H1 (cell line): ENCODE measurements at regions not wholly inside any gene's neighbourhood (a gene's known extent, or its start where the extent isn't known, plus 50 kb on each side); places are given as distances from the start of the nearest gene placed in this dataset.

Experiments
- CTCF ChIA-PET: fragments of 300-600 bp; sonication (Branson Sonifier 250); formaldehyde crosslinking; loops from one replicate; lab custom pipeline; 2021; ENCODE audit not compliant: partially characterized antibody; lab: Charles Lee
- POLR2A ChIA-PET: fragments of 300-600 bp; sonication (Branson Sonifier 250); formaldehyde crosslinking; loops from one replicate; lab custom pipeline; 2021; ENCODE audit warnings: inconsistent platforms; ENCODE audit not compliant: partially characterized antibody; lab: Charles Lee
- DNase-seq, 2 experiments: peaks; one replicate each; pipeline versions ENCODE4 v3.0.0 to v3.0.0-alpha.2; 2010 to 2022; ENCODE audit warnings: low spot score in 2 of 2, low read depth in 1 of 2, mixed read lengths in 1 of 2
- FAIRE-seq: peaks from 2 replicates; lab custom pipeline; 2011; peaks lifted over from hg19 to GRCh38; lab: Jason Lieb, UNC
- H2AFZ ChIP-seq: 2 replicates; pipeline ENCODE4 v1.8.1; 2012; ENCODE audit warnings: low read length, inconsistent platforms
- H2AK5ac ChIP-seq: 2 replicates; pipeline ENCODE4 v1.6.1; 2013; ENCODE audit warnings: low read depth, low read length
- H2BK120ac ChIP-seq: replicated peaks from 2 replicates; pipeline ENCODE3; 2013; ENCODE audit warnings: low read depth, low read length, inconsistent platforms
- H2BK12ac ChIP-seq: 2 replicates; pipeline ENCODE4 v1.6.1; 2013; ENCODE audit warnings: low read depth, low read length
- H2BK15ac ChIP-seq: 2 replicates; pipeline ENCODE4 v1.6.1; 2013; ENCODE audit warnings: low read length
- H2BK20ac ChIP-seq: 2 replicates; pipeline ENCODE4 v1.6.1; 2013; ENCODE audit warnings: low read length
- H2BK5ac ChIP-seq: 2 replicates; pipeline ENCODE4 v1.6.1; 2013; ENCODE audit warnings: low read depth, low read length
- H3K14ac ChIP-seq: 2 replicates; pipeline ENCODE4 v1.6.1; 2013; ENCODE audit warnings: inconsistent platforms; ENCODE audit not compliant: insufficient read length
- H3K18ac ChIP-seq: 2 replicates; pipeline ENCODE4 v1.6.1; 2013; ENCODE audit warnings: low read length; ENCODE audit errors: extremely low read depth
- H3K23ac ChIP-seq: 2 replicates; pipeline ENCODE4 v1.6.1; 2013; ENCODE audit warnings: inconsistent platforms; ENCODE audit not compliant: insufficient read length
- H3K23me2 ChIP-seq: 2 replicates; pipeline ENCODE4 v1.6.1; 2013; ENCODE audit warnings: low read depth, low read length
- H3K27ac ChIP-seq: 2 replicates; pipeline ENCODE4 v1.6.1; 2011; ENCODE audit warnings: low read depth, low read length, inconsistent platforms
- H3K27me3 ChIP-seq, 4 experiments: replicated peaks in 1 of 4; 1 replicate in 1 of 4; 2 replicates in 3 of 4; pipeline versions ENCODE4 v1.6.1 to v1.8.1; 2011 to 2013; ENCODE audit warnings: low read length in 3 of 4, mild to moderate bottlenecking in 3 of 4, inconsistent platforms in 2 of 4, mixed read lengths in 2 of 4, moderate library complexity in 1 of 4; ENCODE audit not compliant: control insufficient read depth in 3 of 4, insufficient read depth in 3 of 4; ENCODE audit errors: extremely low read depth in 1 of 4
- H3K36me3 ChIP-seq, 4 experiments: 2 replicates each; pipeline versions ENCODE4 v1.6.1 to v1.8.1; 2011 to 2013; ENCODE audit warnings: mild to moderate bottlenecking in 4 of 4, low read length in 3 of 4, moderate library complexity in 2 of 4, control low read depth in 1 of 4, inconsistent platforms in 1 of 4; ENCODE audit not compliant: insufficient read depth in 4 of 4, control insufficient read depth in 2 of 4
- H3K4ac ChIP-seq: replicated peaks from 2 replicates; pipeline ENCODE3; 2013; ENCODE audit warnings: low read length, low read depth, mixed read lengths, inconsistent platforms; ENCODE audit not compliant: insufficient read length
- H3K4me1 ChIP-seq, 4 experiments: replicated peaks in 1 of 4; 1 replicate in 1 of 4; 2 replicates in 3 of 4; pipeline versions ENCODE4 v1.6.1 to v1.8.1; 2011 to 2013; ENCODE audit warnings: low read length in 3 of 4, inconsistent platforms in 2 of 4, mixed read lengths in 1 of 4; ENCODE audit not compliant: insufficient read depth in 4 of 4, control insufficient read depth in 3 of 4
- H3K4me2 ChIP-seq, 2 experiments: 2 replicates each; pipeline versions ENCODE4 v1.6.1 to v1.8.1; 2011 to 2013; ENCODE audit warnings: low read depth in 2 of 2, low read length in 2 of 2, control low read depth in 1 of 2, inconsistent platforms in 1 of 2, mild to moderate bottlenecking in 1 of 2; ENCODE audit not compliant: insufficient read depth in 1 of 2
- H3K4me3 ChIP-seq, 4 experiments: fragments of 200-600, 300-600 bp in 1 of 4; sonication (generic), shearing (Covaris generic), sonication (Bioruptor Twin) in 1 of 4; 2 replicates each; pipeline versions ENCODE4 v1.5.1 to v1.8.1; 2011 to 2016; ENCODE audit warnings: low read length in 4 of 4, low read depth in 3 of 4, control low read depth in 2 of 4, inconsistent platforms in 2 of 4, mild to moderate bottlenecking in 2 of 4, mixed read lengths in 1 of 4, moderate library complexity in 1 of 4; ENCODE audit not compliant: insufficient read depth in 2 of 4; ENCODE audit errors: extremely low read depth in 1 of 4
- H3K56ac ChIP-seq: replicated peaks from 2 replicates; pipeline ENCODE3; 2013; ENCODE audit warnings: low read depth, mild to moderate bottlenecking, mixed read lengths, low read length, inconsistent platforms; ENCODE audit not compliant: insufficient read length
- H3K79me1 ChIP-seq: 2 replicates; pipeline ENCODE4 v1.6.1; 2013; ENCODE audit warnings: low read depth, low read length, control low read depth
- H3K79me2 ChIP-seq, 2 experiments: 2 replicates each; pipeline versions ENCODE4 v1.6.1 to v1.8.1; 2012 to 2013; ENCODE audit warnings: low read length in 2 of 2, mild to moderate bottlenecking in 2 of 2, inconsistent platforms in 1 of 2; ENCODE audit not compliant: insufficient read depth in 2 of 2, control insufficient read depth in 1 of 2
- H3K9ac ChIP-seq, 4 experiments: replicated peaks in 1 of 4; 1 replicate in 1 of 4; 2 replicates in 3 of 4; pipeline versions ENCODE4 v1.6.1 to v1.8.1; 2011 to 2013; ENCODE audit warnings: low read depth in 3 of 4, low read length in 3 of 4, control low read depth in 2 of 4, mild to moderate bottlenecking in 2 of 4, moderate library complexity in 2 of 4, inconsistent platforms in 1 of 4; ENCODE audit errors: extremely low read depth in 1 of 4
- H3K9me3 ChIP-seq, 2 experiments: 2 replicates each; pipeline versions ENCODE4 v1.6.1 to v1.8.1; 2012 to 2013; ENCODE audit warnings: mild to moderate bottlenecking in 2 of 2, moderate library complexity in 2 of 2, control low read depth in 1 of 2, inconsistent platforms in 1 of 2, low read depth in 1 of 2, low read length in 1 of 2, mixed read lengths in 1 of 2; ENCODE audit not compliant: insufficient read depth in 2 of 2
- H4K20me1 ChIP-seq, 2 experiments: replicated peaks in 1 of 2; 2 replicates each; pipeline versions ENCODE3 to v1.8.1; 2011 to 2013; ENCODE audit warnings: inconsistent platforms in 2 of 2, low read length in 2 of 2, mild to moderate bottlenecking in 1 of 2; ENCODE audit not compliant: insufficient read depth in 2 of 2, control insufficient read depth in 1 of 2
- H4K5ac ChIP-seq: 2 replicates; pipeline ENCODE4 v1.6.1; 2013; ENCODE audit warnings: low read length, low read depth, mixed read lengths, inconsistent platforms; ENCODE audit not compliant: insufficient read length
- H4K8ac ChIP-seq: 2 replicates; pipeline ENCODE4 v1.8.0; 2013; ENCODE audit warnings: mild to moderate bottlenecking, moderate library complexity, low read length, inconsistent platforms; ENCODE audit not compliant: insufficient read depth; ENCODE audit errors: extremely low read depth
- H4K91ac ChIP-seq: replicated peaks from 2 replicates; pipeline ENCODE3; 2013; ENCODE audit warnings: low read length, mixed read lengths, inconsistent platforms; ENCODE audit not compliant: insufficient read length
- CBX5 ChIP-seq: fragments of 300-800, 300-1000 bp; sonication (generic); IDR thresholded peaks from 2 replicates; pipeline ENCODE4 v1.7.1; 2016; ENCODE audit warnings: antibody characterized with exemption, low read length, low read depth
- EZH2 ChIP-seq: fragments of 200-600 bp; sonication (generic); IDR thresholded peaks from 2 replicates; pipeline ENCODE4 v1.7.1; 2012; ENCODE audit warnings: low read depth, mild to moderate bottlenecking, moderate library complexity, low read length, inconsistent platforms; ENCODE audit not compliant: severe bottlenecking
- GTF2F1 ChIP-seq: IDR thresholded peaks from 2 replicates; pipeline ENCODE4 v1.6.1; 2012; ENCODE audit warnings: low read depth, low read length, improper control_type of control experiment, borderline replicate concordance
- NANOG ChIP-seq: IDR thresholded peaks from 2 replicates; pipeline ENCODE4 v1.6.1; 2011; ENCODE audit warnings: low read length, low read depth, mild to moderate bottlenecking, inconsistent platforms; ENCODE audit not compliant: insufficient read depth, poor library complexity, severe bottlenecking
- POLR2A ChIP-seq, 2 experiments: IDR thresholded peaks; 1 replicate in 1 of 2; 2 replicates in 1 of 2; pipeline ENCODE4 v1.6.1; 2011; ENCODE audit warnings: low read depth in 2 of 2, low read length in 2 of 2, mild to moderate bottlenecking in 2 of 2; ENCODE audit errors: control extremely low read depth in 1 of 2
- SIRT6 ChIP-seq: IDR thresholded peaks from one replicate; pipeline ENCODE4 v1.7.1; 2012; ENCODE audit warnings: low read length, inconsistent platforms
- SP1 ChIP-seq: IDR thresholded peaks from 2 replicates; pipeline ENCODE4 v1.6.1; 2011; ENCODE audit warnings: low read depth, low read length
- SRF ChIP-seq: IDR thresholded peaks from 2 replicates; pipeline ENCODE4 v1.6.1; 2011; ENCODE audit warnings: mild to moderate bottlenecking, low read depth, low read length, moderate library complexity
- WGBS, 2 experiments: shearing (Covaris generic) in 1 of 2; methylation state at CpG; one replicate each; pipeline versions ENCODE4 v1.1.6 to v1.1.7; 2013 to 2015; ENCODE audit warnings: low lambda C conversion rate in 2 of 2, mixed read lengths in 2 of 2, inconsistent platforms in 1 of 2, low coverage in 1 of 2, missing lambda C conversion rate in 1 of 2; ENCODE audit not compliant: insufficient replicate concordance in 2 of 2, insufficient coverage in 1 of 2, insufficient read length in 1 of 2; ENCODE audit errors: extremely low coverage in 1 of 2, missing lambda C conversion rate in 1 of 2; 5-methylcytosine and 5-hydroxymethylcytosine counted together
- TF ChIP-seq, protein P1 (sequence below), 3 experiments: IDR thresholded peaks; 1 replicate in 2 of 3; 2 replicates in 1 of 3; pipeline versions ENCODE4 v1.5.1 to v1.6.1; 2011; ENCODE audit warnings: low read length in 3 of 3, mild to moderate bottlenecking in 3 of 3, inconsistent platforms in 2 of 3, low read depth in 1 of 3, moderate library complexity in 1 of 3; ENCODE audit not compliant: insufficient read depth in 1 of 3; ENCODE audit errors: control extremely low read depth in 1 of 3

DNA sequence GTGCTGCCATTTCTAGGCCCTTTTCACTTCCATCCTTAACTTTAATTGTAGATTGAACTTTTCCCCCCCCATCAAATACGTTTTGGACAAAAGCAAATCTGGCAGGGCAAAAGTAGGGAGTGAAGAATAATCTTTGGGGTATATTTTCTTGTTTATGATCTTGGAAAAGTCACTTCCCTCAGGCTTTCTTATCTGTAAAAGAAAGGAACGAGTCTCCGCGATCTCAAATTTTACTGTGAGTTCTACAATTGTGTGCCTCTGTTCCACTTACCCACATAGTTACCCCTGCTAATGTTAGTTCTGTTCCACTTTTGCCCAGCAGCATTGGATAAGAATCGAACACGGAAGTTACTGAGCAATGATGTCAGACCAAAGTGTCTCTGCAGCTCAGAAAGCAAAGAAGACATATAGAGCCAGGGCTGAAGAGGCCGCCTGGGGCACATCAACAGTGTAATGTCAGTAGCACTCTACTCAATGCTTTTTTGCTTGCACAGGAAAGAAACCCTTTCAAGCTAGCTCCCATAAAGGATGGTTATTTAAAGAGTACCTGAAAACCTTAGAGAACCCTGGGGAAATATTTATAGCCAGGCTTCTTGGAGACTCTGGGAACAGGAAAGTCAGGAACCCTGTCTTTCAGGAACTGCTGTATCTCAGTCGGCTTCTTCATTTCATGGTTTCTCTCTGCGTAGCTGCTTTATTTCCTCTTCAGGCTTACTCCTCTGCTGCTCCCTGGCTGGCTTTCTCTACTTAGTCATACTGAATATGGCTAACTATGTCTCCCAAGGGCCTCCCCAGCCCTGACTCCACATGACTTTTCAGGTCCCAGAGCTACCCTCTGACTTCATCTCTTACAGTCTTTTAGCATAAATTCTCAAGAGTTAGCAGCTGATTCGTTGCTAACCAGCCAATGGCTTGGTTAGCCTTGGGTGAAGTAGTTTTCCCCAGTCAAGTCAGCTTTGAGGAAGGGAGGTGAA, 123.7 kb upstream of the FAM3C start:
- Histone ChIP-seq H2BK5ac (no peak overlapping the region), H3K23me2 (no peaks in the 10 kb centered on the region), H4K91ac (no peak overlapping the region), H3K23ac (no peak overlapping the region), H4K5ac (no peak overlapping the region), H3K56ac (no peak overlapping the region), H3K9me3 (no peaks in the 10 kb centered on the region), H3K4me3 (no peak overlapping the region), H3K79me2 (no peaks in the 10 kb centered on the region), H3K4me2 (no peak overlapping the region), H4K20me1 (no peaks in the 10 kb centered on the region), H3K14ac (no peak overlapping the region), H2AK5ac (no peak overlapping the region), H3K4ac (no peak overlapping the region), H2BK120ac (no peak overlapping the region), H3K27me3 (no peaks in the 10 kb centered on the region), H4K8ac (no peak overlapping the region), H3K9ac (no peak overlapping the region), H3K36me3 (no peaks in the 10 kb centered on the region), H2BK15ac (no peak overlapping the region), H3K27ac (no peak overlapping the region), H2BK12ac (no peak overlapping the region), H2BK20ac (no peak overlapping the region), H2AFZ (peak overlapping the region; percentile 79; the same call in 1 of the 2 replicates), H3K4me1 (no peaks in the 10 kb centered on the region; a peak in 1 of 7 replicates), H3K79me1 (no peaks in the 10 kb centered on the region), H3K18ac (no peak overlapping the region)
- CTCF ChIA-PET, result interaction anchor here (0.6 to 1.1 kb wide), 5 partner anchors 11 to 153 kb away, joined by 3 to 4 read pairs (median 4); no protein-coding TSS in a partner anchor
- FAIRE-seq (no peak), DNase-seq (no peak)
- POLR2A ChIA-PET, result interaction anchor here (1.4 kb wide), 1 partner anchor 9 kb away, joined by 3 read pairs; no protein-coding TSS in a partner anchor
- WGBS, 2 experiments, result 84% methylated on average over 10 of the region's 10 CpGs; no CpG with 5 or more reads in 1 of the 2 experiments
- TF ChIP-seq SIRT6 (no peak), NANOG (no peak), CBX5 (no peak), POLR2A (IDR thresholded peaks at IDR 0.05; ENCODE audit: control extremely low read depth in 1 of 2, low read depth in 2 of 2, low read length in 2 of 2) (no peak), SP1 (no peak), EZH2 (no peak), SRF (no peak), GTF2F1 (no peak)
- TF ChIP-seq, protein P1, sequence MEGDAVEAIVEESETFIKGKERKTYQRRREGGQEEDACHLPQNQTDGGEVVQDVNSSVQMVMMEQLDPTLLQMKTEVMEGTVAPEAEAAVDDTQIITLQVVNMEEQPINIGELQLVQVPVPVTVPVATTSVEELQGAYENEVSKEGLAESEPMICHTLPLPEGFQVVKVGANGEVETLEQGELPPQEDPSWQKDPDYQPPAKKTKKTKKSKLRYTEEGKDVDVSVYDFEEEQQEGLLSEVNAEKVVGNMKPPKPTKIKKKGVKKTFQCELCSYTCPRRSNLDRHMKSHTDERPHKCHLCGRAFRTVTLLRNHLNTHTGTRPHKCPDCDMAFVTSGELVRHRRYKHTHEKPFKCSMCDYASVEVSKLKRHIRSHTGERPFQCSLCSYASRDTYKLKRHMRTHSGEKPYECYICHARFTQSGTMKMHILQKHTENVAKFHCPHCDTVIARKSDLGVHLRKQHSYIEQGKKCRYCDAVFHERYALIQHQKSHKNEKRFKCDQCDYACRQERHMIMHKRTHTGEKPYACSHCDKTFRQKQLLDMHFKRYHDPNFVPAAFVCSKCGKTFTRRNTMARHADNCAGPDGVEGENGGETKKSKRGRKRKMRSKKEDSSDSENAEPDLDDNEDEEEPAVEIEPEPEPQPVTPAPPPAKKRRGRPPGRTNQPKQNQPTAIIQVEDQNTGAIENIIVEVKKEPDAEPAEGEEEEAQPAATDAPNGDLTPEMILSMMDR (IDR thresholded peaks at IDR 0.05; ENCODE audit: control extremely low read depth in 1 of 3, insufficient read depth in 1 of 3, low read depth in 1 of 3, low read length in 3 of 3), result no peak
